ENCODE measurements at regions not wholly inside any gene's neighbourhood (a gene's known extent, or its start where the extent isn't known, plus 50 kb on each side); places are given as distances from the start of the nearest gene placed in this dataset.

GRCh38 chr5:28313321-28313951 is 1275.0 kb upstream of the CDH9 start:
- no peaks in the 10 kb centered on the region for H3K36me3 ChIP-seq (ENCODE audit: insufficient read depth)
- no peak for DNase-seq (ENCODE audit: low spot score)
- H3K27me3 ChIP-seq (ENCODE audit: insufficient read depth), result no peaks in the 10 kb centered on the region
- H3K9me2 ChIP-seq (ENCODE audit: insufficient read depth), result no peaks in the 10 kb centered on the region
- H3K4me1 ChIP-seq (ENCODE audit: insufficient read depth), result no peaks in the 10 kb centered on the region
- H4K20me1 ChIP-seq (replicated peaks; ENCODE audit: insufficient read depth), result no peaks in the 10 kb centered on the region
- no peaks in the 10 kb centered on the region for H3K36me3 Mint-ChIP-seq (ENCODE audit: low read depth)
- no peak overlapping the region for H3K4me3 ChIP-seq
- ATAC-seq, result no peak
- TF ChIP-seq STAT1 (IDR thresholded peaks at IDR 0.05; ENCODE audit: unreplicated experiment) (no peak), ZNF462 (CRISPR knock-in tag; IDR thresholded peaks at IDR 0.05) (no peak), NANOG (IDR thresholded peaks at IDR 0.05; ENCODE audit: borderline replicate concordance) (no peak), ZNF114 (CRISPR knock-in tag; IDR thresholded peaks at IDR 0.05) (no peak), EZH2 (IDR thresholded peaks at IDR 0.05; ENCODE audit: low read depth, unreplicated experiment) (no peak), ETS1 (IDR thresholded peaks at IDR 0.05) (no peak)
- no peaks in the 10 kb centered on the region for H3K27me3 Mint-ChIP-seq (ENCODE audit: insufficient read depth, low read depth, poor library complexity)
- no peak overlapping the region for H2AFZ ChIP-seq
- no peak overlapping the region for H3K4me3 Mint-ChIP-seq
- no peak overlapping the region for H3K4me2 ChIP-seq
- H3K27ac ChIP-seq (ENCODE audit: low read depth), result no peak overlapping the region
- no peaks in the 10 kb centered on the region for H3K79me2 ChIP-seq (replicated peaks; ENCODE audit: insufficient read depth)
- H3F3A ChIP-seq (replicated peaks; ENCODE audit: low read depth), result no peaks in the 10 kb centered on the region
- H3K9me3 Mint-ChIP-seq, result no peaks in the 10 kb centered on the region
- H3K27ac Mint-ChIP-seq, result no peak overlapping the region
- H3K4me1 Mint-ChIP-seq, result no peaks in the 10 kb centered on the region

Measured in GM23338 (cell line).